ENCODE measurements at regions not wholly inside any gene's neighbourhood (a gene's known extent, or its start where the extent isn't known, plus 50 kb on each side); places are given as distances from the start of the nearest gene placed in this dataset.
"Not testable (repeated sequence)": the region's sequence is repeated elsewhere in the genome, so short reads cannot be mapped to it uniquely, and the experiment has no call there.

DNA sequence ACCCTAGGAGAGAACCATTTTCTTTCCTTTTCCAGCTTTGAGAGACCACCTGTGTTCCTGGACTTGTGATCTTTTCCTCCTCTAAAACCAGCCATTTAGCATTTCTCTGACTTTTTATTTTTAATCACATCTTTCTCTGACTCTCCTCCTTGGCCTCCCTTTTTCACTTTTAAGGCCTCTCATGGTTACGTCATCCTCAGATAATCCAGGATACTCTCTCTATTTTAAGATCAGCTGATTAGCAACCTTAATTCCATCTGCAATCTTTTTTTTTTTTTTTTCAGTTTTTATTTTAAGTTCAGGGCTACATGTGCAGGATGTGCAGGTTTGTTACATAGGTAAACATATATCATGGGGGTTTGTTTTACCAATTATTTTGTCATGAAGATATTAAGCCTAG is 54.0 kb downstream of the RFPL4B start:
- no peak overlapping the region for H3K4me3 ChIP-seq (ENCODE audit: low read length)
- DNase-seq (ENCODE audit: low read depth), result no peak
- TF ChIP-seq, protein P1, sequence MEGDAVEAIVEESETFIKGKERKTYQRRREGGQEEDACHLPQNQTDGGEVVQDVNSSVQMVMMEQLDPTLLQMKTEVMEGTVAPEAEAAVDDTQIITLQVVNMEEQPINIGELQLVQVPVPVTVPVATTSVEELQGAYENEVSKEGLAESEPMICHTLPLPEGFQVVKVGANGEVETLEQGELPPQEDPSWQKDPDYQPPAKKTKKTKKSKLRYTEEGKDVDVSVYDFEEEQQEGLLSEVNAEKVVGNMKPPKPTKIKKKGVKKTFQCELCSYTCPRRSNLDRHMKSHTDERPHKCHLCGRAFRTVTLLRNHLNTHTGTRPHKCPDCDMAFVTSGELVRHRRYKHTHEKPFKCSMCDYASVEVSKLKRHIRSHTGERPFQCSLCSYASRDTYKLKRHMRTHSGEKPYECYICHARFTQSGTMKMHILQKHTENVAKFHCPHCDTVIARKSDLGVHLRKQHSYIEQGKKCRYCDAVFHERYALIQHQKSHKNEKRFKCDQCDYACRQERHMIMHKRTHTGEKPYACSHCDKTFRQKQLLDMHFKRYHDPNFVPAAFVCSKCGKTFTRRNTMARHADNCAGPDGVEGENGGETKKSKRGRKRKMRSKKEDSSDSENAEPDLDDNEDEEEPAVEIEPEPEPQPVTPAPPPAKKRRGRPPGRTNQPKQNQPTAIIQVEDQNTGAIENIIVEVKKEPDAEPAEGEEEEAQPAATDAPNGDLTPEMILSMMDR (conservative IDR thresholded peaks at IDR 0.05; ENCODE audit: low read depth, low read length), result no peak

DNA sequence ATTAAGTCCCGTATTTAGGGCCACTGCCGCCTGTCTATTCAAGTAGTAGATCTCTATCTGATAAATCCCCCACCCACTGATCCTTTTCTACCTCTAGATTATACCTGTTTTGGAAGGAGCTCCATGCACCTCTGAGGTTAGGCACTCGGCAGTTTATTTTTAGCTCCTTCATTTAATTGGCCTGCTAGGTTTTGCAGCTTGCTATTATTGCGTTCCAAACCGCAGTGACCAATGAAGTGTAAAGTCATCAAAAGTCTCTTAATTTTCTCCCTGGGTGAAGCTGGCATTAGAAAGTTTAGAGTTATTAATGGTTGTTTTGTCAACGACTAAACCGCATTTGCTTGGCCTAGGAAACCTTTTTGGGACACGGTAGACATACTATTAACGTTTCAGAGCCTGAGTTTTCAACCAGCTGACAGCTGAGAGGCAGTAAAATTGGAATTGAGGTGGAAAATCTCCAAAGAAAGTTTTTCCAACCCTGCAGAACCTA is 60.0 kb downstream of the RFPL4B start:
- peak; percentile 47 for DNase-seq (ENCODE audit: low read depth)
- no peak overlapping the region for H3K4me3 ChIP-seq (ENCODE audit: low read length)
- TF ChIP-seq, protein P1 (conservative IDR thresholded peaks at IDR 0.05; ENCODE audit: low read depth, low read length), result no peak

DNA sequence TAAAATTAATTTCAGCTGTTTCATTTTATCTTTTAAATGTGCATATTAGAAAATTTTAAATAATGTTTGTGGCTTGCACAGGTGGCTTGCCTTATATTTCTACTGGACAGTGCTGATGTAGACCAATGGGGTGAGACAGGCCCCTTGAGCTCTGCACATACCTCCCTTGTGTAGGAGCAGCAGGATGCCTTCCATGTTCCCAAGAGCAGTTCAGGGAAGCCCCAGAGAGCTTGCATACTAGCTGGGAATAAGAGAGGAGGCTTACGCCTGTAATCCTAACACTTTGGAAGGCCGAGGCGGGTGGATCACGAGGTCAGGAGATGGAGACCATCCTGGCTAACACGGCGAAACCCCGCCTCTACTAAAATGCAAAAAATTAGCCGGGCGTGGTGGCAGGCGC is 61.4 kb downstream of the RFPL4B start:
- TF ChIP-seq, protein P1 (conservative IDR thresholded peaks at IDR 0.05; ENCODE audit: low read depth, low read length), result no peak
- DNase-seq (ENCODE audit: low read depth), result no peak
- no peak overlapping the region for H3K4me3 ChIP-seq (ENCODE audit: low read length)

DNA sequence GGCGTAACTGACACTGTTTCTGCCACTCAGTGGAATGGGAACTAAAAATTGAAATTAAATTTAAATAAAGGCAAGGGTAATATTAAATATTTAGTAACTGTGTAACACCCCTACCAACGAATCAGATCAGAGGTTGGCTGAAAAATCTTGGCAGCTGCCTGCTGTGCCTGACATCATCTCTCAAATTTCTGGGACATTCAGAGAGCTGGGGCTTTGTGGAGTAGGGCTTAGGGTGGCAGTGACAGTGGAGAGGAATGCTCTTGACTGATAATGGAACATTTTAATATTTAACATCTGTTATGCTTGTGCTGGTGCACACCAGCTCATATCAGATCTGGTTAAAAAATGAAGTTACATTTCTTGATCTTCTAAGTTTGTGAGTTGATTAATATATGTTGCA is 62.2 kb downstream of the RFPL4B start:
- TF ChIP-seq, protein P1 (conservative IDR thresholded peaks at IDR 0.05; ENCODE audit: low read depth, low read length), result no peak
- DNase-seq (ENCODE audit: low read depth), result no peak
- H3K4me3 ChIP-seq (ENCODE audit: low read length), result no peak overlapping the region

DNA sequence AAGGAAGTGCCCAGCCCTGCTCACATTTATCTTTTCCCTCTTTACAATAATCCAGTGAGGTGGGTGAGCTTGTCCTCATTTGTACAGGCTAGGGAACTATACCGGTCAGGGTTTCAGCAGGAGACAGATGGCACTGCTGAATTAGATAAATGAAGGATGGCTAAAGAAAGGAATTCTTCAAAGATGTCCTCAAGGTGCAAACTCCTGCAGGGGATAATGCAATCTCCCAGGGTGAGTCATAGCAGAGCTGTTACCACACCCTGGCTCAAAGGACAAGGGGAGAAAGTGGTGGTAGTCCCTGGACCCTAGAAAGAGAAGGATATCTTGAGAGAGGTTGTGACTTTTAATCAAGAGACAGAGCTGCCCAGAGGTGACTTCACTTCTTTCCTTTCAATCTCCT is 66.7 kb downstream of the RFPL4B start:
- H3K4me3 ChIP-seq (ENCODE audit: low read length), result no peak overlapping the region
- TF ChIP-seq, protein P1 (conservative IDR thresholded peaks at IDR 0.05; ENCODE audit: low read depth, low read length), result no peak
- no peak for DNase-seq (ENCODE audit: low read depth)

DNA sequence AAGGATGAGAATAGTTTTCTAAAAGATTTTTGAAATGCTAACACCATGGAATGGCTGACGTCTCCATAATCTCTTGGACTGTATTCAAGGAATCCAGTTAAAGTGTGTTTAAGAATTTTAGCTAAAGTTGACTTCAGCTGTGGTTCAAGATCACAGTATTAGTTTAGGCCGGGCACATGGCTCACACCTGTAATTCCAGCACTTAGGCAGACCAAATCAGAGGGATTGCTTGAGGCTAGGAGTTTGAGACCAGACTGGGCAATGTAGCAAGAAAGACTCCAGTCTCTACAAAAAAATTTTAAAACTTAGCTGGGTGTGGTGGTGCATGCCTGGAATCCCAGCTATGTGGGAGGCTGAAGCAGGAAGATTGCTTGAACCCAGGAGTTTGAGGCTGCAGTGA is 68.2 kb downstream of the RFPL4B start:
- peak; percentile 54 for DNase-seq (ENCODE audit: low read depth)
- TF ChIP-seq, protein P1 (conservative IDR thresholded peaks at IDR 0.05; ENCODE audit: low read depth, low read length), result no peak
- H3K4me3 ChIP-seq (ENCODE audit: low read length), result no peak overlapping the region

DNA sequence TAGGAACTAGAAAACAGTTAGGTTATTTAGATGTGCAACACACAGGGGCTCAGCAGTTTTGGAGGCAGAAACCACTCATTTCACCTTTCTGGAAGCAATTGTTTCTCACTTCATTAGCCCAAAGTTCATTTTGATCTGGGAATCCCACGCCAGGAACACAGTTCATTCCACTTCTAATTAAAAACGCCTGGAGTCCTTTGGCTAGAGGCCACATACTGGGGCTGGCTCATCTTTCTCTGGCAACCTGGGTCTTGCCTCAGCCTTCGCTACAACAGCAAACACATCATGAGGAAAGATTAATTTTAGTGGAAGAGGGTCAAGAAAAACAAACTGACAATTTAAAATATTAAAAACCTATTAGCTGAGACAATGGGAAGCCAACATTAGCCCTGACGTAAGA is 69.7 kb downstream of the RFPL4B start:
- no peak for DNase-seq (ENCODE audit: low read depth)
- no peak overlapping the region for H3K4me3 ChIP-seq (ENCODE audit: low read length)
- TF ChIP-seq, protein P1 (conservative IDR thresholded peaks at IDR 0.05; ENCODE audit: low read depth, low read length), result no peak

GRCh38 chr6:112427011-112427410 is 79.9 kb downstream of the RFPL4B start:
- not testable (repeated sequence) for H3K4me3 ChIP-seq (ENCODE audit: low read length); DNase-seq (ENCODE audit: low read depth)

All from retinal pigment epithelial cell (primary cell).